Mucosa of rectum (tissue), 2 donors: ENCODE measurements at regions not wholly inside any gene's neighbourhood (a gene's known extent, or its start where the extent isn't known, plus 50 kb on each side); places are given as distances from the start of the nearest gene placed in this dataset.

Experiments
- H3K27ac ChIP-seq, 2 donors: one replicate each; pipeline ENCODE4 v1.7.0; 2013; ENCODE audit warnings: inconsistent platforms in 2 of 2, low read depth in 2 of 2, low read length in 2 of 2
- H3K27me3 ChIP-seq, 2 donors: one replicate each; pipeline ENCODE4 v1.7.0; 2013; ENCODE audit warnings: low read length in 2 of 2; ENCODE audit not compliant: control insufficient read depth in 2 of 2, insufficient read depth in 2 of 2
- H3K36me3 ChIP-seq, 2 donors: one replicate each; pipeline ENCODE4 v1.7.0; 2013; ENCODE audit warnings: low read length in 2 of 2; ENCODE audit not compliant: control insufficient read depth in 2 of 2, insufficient read depth in 2 of 2
- H3K4me1 ChIP-seq, 2 donors: one replicate each; pipeline ENCODE4 v1.7.0; 2013; ENCODE audit warnings: low read length in 2 of 2, mild to moderate bottlenecking in 1 of 2; ENCODE audit not compliant: control insufficient read depth in 2 of 2, insufficient read depth in 2 of 2
- H3K4me3 ChIP-seq, 2 donors: one replicate each; pipeline ENCODE4 v1.7.0; 2013; ENCODE audit warnings: low read length in 2 of 2
- H3K9ac ChIP-seq, 2 donors: one replicate each; pipeline ENCODE4 v1.7.0; 2013; ENCODE audit warnings: low read length in 2 of 2, low read depth in 1 of 2, mild to moderate bottlenecking in 1 of 2
- H3K9me3 ChIP-seq, 2 donors: one replicate each; pipeline ENCODE4 v1.7.0; 2013; ENCODE audit warnings: low read length in 2 of 2; ENCODE audit not compliant: control insufficient read depth in 2 of 2
- donor health status: healthy.
- donor health status: Normal muscosa, but diverticular disease.

DNA sequence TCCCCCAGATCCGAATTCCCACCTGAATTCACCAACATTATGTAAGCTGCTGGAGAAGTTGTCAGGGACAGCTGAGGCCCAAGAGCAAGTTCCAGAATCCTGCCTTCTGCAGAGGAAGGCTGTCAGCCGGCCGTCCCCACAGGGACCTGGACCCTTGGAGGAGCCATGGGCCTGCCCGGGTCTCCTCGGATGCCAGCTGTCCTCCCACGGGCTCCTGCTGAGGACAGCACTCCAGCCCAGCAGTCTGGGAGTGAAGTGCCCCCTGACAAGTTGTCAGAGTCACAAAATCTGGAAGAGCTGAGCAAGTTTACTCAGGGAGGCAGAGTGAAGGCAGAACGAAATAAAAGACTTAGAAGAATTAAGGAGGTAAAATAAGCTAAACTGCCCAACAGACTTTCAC, 192.5 kb upstream of the DAPK1 start:
- no peak overlapping the region for H3K4me3 ChIP-seq
- no peak overlapping the region for H3K27ac ChIP-seq
- no peaks in the 10 kb centered on the region for H3K27me3 ChIP-seq
- no peaks in the 10 kb centered on the region for H3K36me3 ChIP-seq
- no peaks in the 10 kb centered on the region for H3K9me3 ChIP-seq
- H3K4me1 ChIP-seq = no peaks in the 10 kb centered on the region
- H3K9ac ChIP-seq = no peak overlapping the region

DNA sequence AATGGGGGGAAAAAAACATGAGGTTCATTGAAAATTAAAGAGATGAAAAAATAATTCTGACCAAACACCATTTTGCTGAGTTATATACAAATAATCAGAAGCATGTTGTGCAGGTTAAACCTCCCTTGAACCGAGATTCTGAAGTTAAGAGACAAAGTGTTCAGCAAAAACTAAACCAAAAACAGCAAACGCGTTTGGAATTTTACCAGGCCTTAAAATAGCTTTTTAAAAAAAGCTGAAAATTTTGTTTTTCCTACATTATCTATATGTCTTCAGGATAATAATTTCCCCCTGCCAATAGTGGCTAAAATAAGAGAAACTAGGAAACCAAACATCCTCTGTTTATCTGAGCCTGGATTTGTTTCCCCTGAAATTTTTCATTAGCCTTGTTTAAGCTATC, 191.7 kb upstream of the DAPK1 start:
- no peak overlapping the region for H3K4me3 ChIP-seq
- H3K27me3 ChIP-seq = no peaks in the 10 kb centered on the region
- H3K9me3 ChIP-seq = no peaks in the 10 kb centered on the region
- no peak overlapping the region for H3K27ac ChIP-seq
- H3K4me1 ChIP-seq = no peaks in the 10 kb centered on the region
- no peaks in the 10 kb centered on the region for H3K36me3 ChIP-seq
- H3K9ac ChIP-seq = no peak overlapping the region

DNA sequence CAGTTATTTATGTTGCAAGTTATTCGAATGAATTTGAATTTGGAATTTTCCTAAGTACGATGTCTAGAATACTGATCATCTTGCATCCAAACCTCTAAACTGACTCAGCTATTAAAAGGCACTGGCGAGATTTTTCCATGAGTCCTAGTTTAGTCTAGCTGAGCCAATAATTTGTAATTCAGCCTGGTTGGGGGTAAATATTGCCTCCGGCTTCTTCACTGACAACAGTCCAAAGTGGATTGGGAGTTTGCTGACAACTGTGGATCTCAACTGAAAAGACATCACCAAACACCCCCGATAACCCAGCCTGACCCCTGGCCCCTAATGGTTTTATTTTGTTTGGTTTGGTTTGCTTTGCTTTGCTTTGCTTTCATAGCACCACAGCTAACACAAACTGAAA, 189.8 kb upstream of the DAPK1 start:
- Histone ChIP-seq H3K9ac (no peak overlapping the region), H3K36me3 (no peaks in the 10 kb centered on the region), H3K4me3 (no peak overlapping the region), H3K27me3 (no peaks in the 10 kb centered on the region), H3K27ac (no peak overlapping the region), H3K9me3 (no peaks in the 10 kb centered on the region), H3K4me1 (no peaks in the 10 kb centered on the region)

DNA sequence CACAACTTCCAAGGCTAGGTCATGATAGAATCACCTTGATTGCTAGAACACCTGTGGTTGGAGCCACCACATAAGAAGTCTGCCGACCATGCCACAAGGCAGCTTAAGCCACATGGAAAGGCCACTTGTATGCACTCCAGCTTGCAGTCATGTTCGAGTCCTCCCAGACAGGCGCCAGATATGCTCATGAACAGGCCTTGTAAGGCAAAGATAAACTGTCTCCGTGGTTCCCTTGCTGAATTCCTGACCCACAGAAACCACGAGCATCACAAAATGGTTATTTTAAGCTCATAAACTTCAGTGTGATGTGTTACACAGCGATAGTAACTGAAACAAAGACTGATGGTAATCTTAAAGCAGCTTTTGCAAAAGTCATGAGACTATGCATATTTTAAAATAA, 188.4 kb upstream of the DAPK1 start:
- H3K4me1 ChIP-seq = no peaks in the 10 kb centered on the region
- no peaks in the 10 kb centered on the region for H3K27me3 ChIP-seq
- H3K9ac ChIP-seq = no peak overlapping the region
- no peaks in the 10 kb centered on the region for H3K36me3 ChIP-seq
- H3K27ac ChIP-seq = no peak overlapping the region
- no peak overlapping the region for H3K4me3 ChIP-seq
- H3K9me3 ChIP-seq = no peaks in the 10 kb centered on the region

DNA sequence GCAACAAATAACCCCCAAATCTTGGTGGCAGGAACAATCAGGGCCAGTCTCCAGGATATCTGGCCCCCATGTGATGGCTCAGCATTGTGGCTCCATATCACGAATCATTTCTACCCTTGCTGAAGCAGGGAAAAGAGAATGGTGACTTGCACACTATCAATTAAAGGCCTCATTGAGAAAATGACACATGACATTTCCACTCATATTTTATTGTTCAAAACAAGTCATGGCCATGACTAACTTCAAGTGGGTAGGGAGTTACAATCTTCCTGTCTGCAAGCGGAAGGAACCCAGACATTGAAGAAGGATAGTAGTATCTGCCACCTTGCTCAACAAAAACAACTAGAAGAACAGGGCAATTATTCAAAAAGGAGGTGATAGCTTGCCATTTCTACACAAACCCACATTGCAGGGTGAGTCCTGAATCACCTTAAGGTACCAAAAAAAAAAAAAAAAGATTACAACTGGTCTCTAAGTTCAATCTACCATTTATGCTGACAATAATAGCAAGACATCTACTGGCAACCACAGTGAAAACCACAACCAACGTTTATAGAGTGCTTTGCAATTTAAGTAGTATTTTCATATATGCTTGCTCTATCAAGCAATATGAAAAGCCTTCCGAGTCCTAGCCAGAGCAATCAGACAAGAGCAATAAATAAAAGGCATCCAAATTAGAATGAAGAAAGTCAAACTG, 186.7 kb upstream of the DAPK1 start:
- no peaks in the 10 kb centered on the region for H3K4me1 ChIP-seq

DNA sequence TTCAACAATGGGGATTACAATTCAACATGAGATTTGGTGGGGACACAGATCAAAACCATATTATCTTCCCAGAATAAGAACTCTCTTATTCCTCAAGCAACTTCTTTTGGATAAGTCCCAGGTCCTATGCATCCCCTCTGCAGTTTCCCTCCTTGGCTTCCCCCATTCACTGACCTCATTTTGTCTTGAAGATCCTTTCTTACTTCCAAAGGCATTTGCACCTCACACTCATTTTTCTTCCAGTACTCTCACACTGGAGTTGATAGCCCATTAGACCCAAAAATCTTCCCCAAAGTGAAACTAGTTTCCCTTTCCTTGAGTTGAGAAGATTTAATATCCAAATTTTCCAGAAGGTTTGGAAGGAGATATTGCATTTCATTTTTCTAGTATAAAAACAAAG, 178.0 kb upstream of the DAPK1 start:
- Histone ChIP-seq H3K36me3 (no peaks in the 10 kb centered on the region), H3K4me3 (no peak overlapping the region), H3K27ac (no peak overlapping the region), H3K9ac (no peak overlapping the region), H3K27me3 (no peaks in the 10 kb centered on the region), H3K9me3 (no peaks in the 10 kb centered on the region), H3K4me1 (no peaks in the 10 kb centered on the region)

More for the DNA sequence above, 186.7 kb upstream of the DAPK1 start:
- H3K36me3 ChIP-seq = no peaks in the 10 kb centered on the region
- H3K27me3 ChIP-seq = no peaks in the 10 kb centered on the region
- no peak overlapping the region for H3K27ac ChIP-seq
- no peaks in the 10 kb centered on the region for H3K9me3 ChIP-seq
- no peak overlapping the region for H3K9ac ChIP-seq
- H3K4me3 ChIP-seq = no peak overlapping the region

DNA sequence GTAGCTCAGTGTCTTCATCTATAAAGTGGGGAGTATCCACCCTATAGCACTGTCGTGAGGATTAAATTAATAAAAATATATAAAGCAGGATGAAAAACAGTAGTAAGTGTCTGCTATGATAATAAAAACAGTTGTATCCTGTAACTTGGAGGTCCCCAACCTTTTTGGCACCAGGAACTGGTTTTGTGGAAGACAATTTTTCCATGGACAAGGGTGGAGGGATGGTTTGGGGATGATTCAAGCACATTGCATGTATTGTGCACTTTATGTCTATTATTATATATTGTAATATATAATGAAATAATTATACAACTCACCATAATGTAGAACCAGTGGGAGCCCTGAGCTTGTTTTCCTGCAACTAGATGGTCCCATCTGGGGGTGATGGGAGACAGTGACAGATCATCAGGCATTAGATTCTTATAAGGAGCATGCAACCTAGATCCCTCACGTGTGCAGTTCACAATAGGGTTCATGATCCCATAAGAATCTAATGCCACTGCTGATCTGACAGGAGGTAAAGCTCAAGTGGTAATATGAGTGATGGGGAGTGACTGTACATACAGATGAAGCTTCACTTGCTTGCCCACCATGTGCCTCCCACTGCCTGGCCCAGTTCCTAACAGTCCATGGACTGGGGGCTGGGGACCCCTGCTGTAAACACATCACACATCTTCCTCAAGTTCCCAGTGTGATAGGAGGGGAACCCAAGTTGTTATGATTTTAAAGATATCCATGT, 177.4 kb upstream of the DAPK1 start:
- Histone ChIP-seq H3K9ac (no peak overlapping the region), H3K4me3 (no peak overlapping the region), H3K36me3 (no peaks in the 10 kb centered on the region)

DNA sequence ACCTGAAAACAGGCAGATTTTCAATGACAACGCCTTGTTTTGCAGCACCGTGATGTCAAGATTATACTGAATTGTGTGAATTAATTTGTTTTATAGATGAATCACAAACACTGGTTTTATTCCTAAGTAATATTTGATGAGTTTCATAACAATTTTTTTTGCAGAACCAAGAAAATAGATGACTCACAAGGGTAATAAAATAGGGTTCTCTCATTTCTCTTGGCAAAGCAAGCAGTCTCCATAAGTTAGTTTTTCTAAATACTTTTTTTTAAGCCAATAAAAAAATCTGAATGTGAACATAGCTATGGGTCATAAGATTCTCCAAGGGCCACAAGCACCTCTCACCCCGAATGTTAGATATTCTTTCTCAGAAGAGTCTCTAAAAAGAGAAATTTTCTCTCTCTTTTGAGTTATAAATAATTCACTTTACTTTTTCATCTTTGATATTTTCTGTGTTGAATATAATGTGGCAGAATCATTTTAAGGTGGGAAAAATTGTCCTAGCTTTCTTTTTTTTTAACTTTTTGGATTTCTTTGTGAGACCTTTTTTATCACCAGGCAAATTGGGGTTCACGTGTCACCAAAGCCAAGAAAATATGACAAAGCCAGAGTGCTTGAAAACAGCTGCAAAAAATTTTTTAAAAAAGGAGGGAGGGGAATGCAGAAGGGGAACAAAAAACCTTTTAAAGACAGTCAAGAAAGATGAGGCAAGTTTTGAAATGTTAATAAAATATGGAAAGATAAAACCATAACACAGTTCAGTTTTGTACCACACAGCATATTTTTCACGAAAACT, 174.6 kb upstream of the DAPK1 start:
- H3K9ac ChIP-seq = no peak overlapping the region

More for the DNA sequence above, 177.4 kb upstream of the DAPK1 start:
- Histone ChIP-seq H3K9me3 (no peaks in the 10 kb centered on the region), H3K27me3 (no peaks in the 10 kb centered on the region), H3K27ac (no peak overlapping the region), H3K4me1 (no peaks in the 10 kb centered on the region)

DNA sequence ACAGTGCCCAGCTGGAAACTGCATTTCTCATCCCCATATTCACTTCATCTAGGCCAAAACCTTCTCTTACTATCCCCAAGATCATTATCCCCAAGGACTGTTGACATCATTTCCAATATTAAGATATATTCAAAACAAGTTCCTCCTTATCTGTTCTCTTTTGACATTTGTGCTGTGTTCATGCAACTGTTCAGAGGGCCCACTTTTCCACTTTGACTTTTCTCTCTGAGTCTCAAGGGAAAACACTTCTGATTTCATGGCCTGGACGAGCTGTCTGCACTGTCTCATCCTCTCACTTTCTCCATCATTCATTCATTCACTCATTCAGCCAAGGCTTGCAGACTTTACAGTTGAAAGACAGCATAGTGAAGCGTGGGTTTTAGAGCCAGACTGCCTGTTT, 173.7 kb upstream of the DAPK1 start:
- Histone ChIP-seq H3K9ac (no peak overlapping the region), H3K36me3 (no peaks in the 10 kb centered on the region), H3K4me1 (no peaks in the 10 kb centered on the region), H3K27ac (no peak overlapping the region), H3K27me3 (no peaks in the 10 kb centered on the region), H3K4me3 (no peak overlapping the region), H3K9me3 (no peaks in the 10 kb centered on the region)

More for the DNA sequence above, 174.6 kb upstream of the DAPK1 start:
- no peak overlapping the region for H3K27ac ChIP-seq
- no peaks in the 10 kb centered on the region for H3K4me1 ChIP-seq
- no peak overlapping the region for H3K4me3 ChIP-seq
- H3K27me3 ChIP-seq = no peaks in the 10 kb centered on the region
- H3K36me3 ChIP-seq = no peaks in the 10 kb centered on the region
- no peaks in the 10 kb centered on the region for H3K9me3 ChIP-seq

DNA sequence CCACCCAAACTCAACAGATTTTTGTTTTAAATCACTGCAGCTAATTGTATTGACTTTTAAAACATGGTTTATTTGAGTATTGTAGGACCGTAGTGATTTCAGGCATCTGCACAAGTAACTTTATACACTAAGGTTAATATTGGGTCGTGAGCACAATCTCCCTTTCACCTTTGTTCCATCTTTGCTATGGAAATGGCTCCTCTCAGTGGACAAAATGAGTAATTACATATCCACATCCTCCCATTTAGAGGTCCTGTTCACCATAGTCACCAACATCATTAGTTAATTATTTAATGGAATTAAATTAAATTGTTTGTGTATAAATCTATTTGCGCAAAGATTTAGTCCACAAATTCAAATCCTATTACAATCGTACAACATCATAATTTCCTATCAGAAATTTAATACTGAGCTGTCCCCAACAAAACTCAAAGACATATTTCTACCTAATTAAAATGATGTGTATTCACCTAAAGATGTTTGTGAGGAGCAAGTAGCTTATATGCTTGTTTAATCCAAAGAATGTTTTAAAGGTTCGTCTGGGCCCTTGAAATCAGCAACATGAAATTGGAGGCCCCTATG, 173.0 kb upstream of the DAPK1 start:
- Histone ChIP-seq H3K27me3 (no peaks in the 10 kb centered on the region), H3K4me3 (no peak overlapping the region), H3K27ac (no peak overlapping the region), H3K9ac (no peak overlapping the region), H3K4me1 (no peaks in the 10 kb centered on the region), H3K9me3 (no peaks in the 10 kb centered on the region), H3K36me3 (no peaks in the 10 kb centered on the region)
